Tibial nerve (tissue), 4 donors: ENCODE measurements at regions not wholly inside any gene's neighbourhood (a gene's known extent, or its start where the extent isn't known, plus 50 kb on each side); places are given as distances from the start of the nearest gene placed in this dataset. TPM values are rescaled to one million over a fixed set of nuclear protein-coding genes. Genes with fewer than 3 reads are reported as not detected.
"Not testable (repeated sequence)": the region's sequence is repeated elsewhere in the genome, so short reads cannot be mapped to it uniquely, and the experiment has no call there.

Experiments
- DNase-seq, 2 donors: peaks; one replicate each; pipeline ENCODE4 v3.0.0-alpha.2; 2019; ENCODE audit warnings: low spot score in 2 of 2
- H3K27ac ChIP-seq, 4 donors: fragments of 200-600 bp; sonication (generic) in 3 of 4; one replicate each; pipeline ENCODE4 v1.5.1; 2017 to 2019; ENCODE audit warnings: mild to moderate bottlenecking in 1 of 4
- H3K27me3 ChIP-seq, 2 donors: fragments of 200-600 bp; sonication (generic) in 1 of 2; one replicate each; pipeline versions ENCODE4 v1.5.1 to v1.6.0; 2017 to 2019
- H3K36me3 ChIP-seq, 3 donors: fragments of 200-600 bp; sonication (generic); one replicate each; pipeline ENCODE4 v1.5.1; 2018 to 2019
- H3K4me1 ChIP-seq, 4 donors: fragments of 200-600 bp; sonication (generic) in 3 of 4; one replicate each; pipeline ENCODE4 v1.5.1; 2017 to 2019
- H3K4me3 ChIP-seq, 4 donors: fragments of 200-600 bp; sonication (generic) in 3 of 4; one replicate each; pipeline ENCODE4 v1.5.1; 2017 to 2019; ENCODE audit warnings: mild to moderate bottlenecking in 1 of 4, moderate library complexity in 1 of 4
- H3K9me3 ChIP-seq, 4 donors: fragments of 200-600 bp; sonication (generic) in 3 of 4; one replicate each; pipeline ENCODE4 v1.5.1; 2017 to 2019
- WGBS, 2 donors: methylation state at CpG; one replicate each; pipeline ENCODE4 v1.1.5; 2018; 5-methylcytosine and 5-hydroxymethylcytosine counted together
- small RNA-seq: library from RNA; depleted of rRNA; stranded (forward); fragments of <200 nt; gene quantifications from one replicate; pipeline ENCODE3, GENCODE V24; 2016

DNA sequence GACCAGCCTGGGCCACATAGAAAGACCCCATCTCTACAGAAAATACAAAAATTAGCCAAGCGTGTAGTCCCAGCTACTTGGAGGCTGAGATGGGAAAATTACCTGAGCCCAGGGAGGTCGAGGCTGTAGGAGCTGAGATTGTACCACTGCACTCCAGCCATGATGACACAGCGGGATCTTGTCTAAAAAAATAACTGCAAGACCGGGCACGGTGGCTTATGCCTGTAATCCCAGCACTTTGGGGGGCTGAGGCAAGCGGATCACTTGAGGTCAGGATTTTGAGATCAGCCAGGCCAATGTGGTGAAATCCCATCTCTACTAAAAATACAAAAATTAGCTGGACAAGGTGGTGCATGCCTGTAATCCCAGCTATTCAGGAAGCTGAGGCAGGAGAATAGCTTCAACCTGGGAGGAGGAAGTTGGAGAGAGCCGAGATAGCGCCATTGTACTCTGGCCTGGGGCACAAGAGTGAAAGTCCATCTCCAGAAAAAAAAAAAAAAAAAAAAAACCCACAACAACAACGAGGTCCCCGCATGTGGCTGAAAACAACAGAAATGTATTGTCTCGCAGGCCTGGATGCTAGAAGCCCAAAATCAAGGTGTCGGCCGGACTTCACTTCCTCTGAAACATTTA is 50.7 kb upstream of the DEFB108B start:
- DNase-seq, H3K36me3 ChIP-seq, H3K4me1 ChIP-seq, H3K4me3 ChIP-seq, H3K9me3 ChIP-seq, H3K27ac ChIP-seq, H3K27me3 ChIP-seq: not testable (repeated sequence)
- 93 to 94% methylated on average over 13 of the region's 13 CpGs for WGBS, 2 donors

DNA sequence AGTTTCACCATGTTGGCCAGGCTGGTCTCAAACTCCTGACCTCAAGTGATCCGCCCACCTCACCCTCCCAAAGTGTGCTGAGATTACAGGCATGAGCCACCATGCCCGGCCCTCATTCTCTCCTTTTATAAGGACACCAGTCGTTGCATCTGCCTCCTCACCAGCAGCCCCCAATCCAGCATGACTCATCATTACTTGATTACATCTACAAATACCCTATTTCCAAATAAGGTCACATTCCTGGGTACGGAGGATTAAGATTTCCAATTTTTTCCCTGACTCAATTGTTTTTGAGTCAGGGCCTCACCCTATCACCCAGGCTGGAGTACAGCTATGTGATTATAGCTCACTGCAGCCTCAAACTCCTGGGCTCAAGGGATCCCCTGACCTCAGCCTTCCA is 49.8 kb upstream of the DEFB108B start:
- not testable (repeated sequence) for H3K36me3 ChIP-seq, H3K9me3 ChIP-seq
- 59 to 66% methylated on average over 3 to 4 of the region's 4 CpGs for WGBS, 2 donors

More for the DNA sequence above, 49.8 kb upstream of the DEFB108B start:
- H3K27me3 ChIP-seq, H3K27ac ChIP-seq, H3K4me3 ChIP-seq, DNase-seq: not testable (repeated sequence)
- H3K4me1 ChIP-seq, result peaks cover 0 to 10% (median 0%) of the 10 kb centered on the region in 4 donors

Small RNAs in the stretch of these regions (small RNA-seq; reads per million reads assigned to genes)
- not detected for gene SNRPCP14
